Right atrium auricular region (tissue), 2 donors: ENCODE measurements at regions not wholly inside any gene's neighbourhood (a gene's known extent, or its start where the extent isn't known, plus 50 kb on each side); places are given as distances from the start of the nearest gene placed in this dataset.

Source experiments
- DNase-seq: peaks from one replicate; pipeline ENCODE4 v3.0.0-alpha.2; 2019; ENCODE audit warnings: low spot score
- H3K27ac ChIP-seq, 2 donors: fragments of 200-600 bp; sonication (generic); 1 replicate in 1 of 2; 2 replicates in 1 of 2; pipeline ENCODE4 v1.5.1; 2016 to 2019
- H3K27me3 ChIP-seq, 2 donors: fragments of 200-600 bp; sonication (generic); one replicate each; pipeline versions ENCODE4 v1.5.1 to v1.6.0; 2017 to 2019
- H3K36me3 ChIP-seq: fragments of 200-600 bp; sonication (generic); one replicate; pipeline ENCODE4 v1.5.1; 2016
- H3K4me1 ChIP-seq, 2 donors: fragments of 200-600 bp; sonication (generic); one replicate each; pipeline versions ENCODE4 v1.5.1 to v1.6.0; 2017 to 2019
- H3K4me3 ChIP-seq, 2 donors: fragments of 200-600 bp; sonication (generic); 1 replicate in 1 of 2; 2 replicates in 1 of 2; pipeline ENCODE4 v1.5.1; 2017 to 2019; ENCODE audit warnings: mild to moderate bottlenecking in 1 of 2, moderate library complexity in 1 of 2
- H3K9me3 ChIP-seq, 2 donors: fragments of 200-600 bp; sonication (generic); one replicate each; pipeline ENCODE4 v1.5.1; 2019
- CTCF ChIP-seq, 2 donors: fragments of 200-600 bp; sonication (generic); IDR thresholded peaks; one replicate each; pipeline ENCODE4 v1.5.1; 2019; ENCODE audit warnings: antibody characterized with exemption in 2 of 2

GRCh38 chr1:101107496-101108110, 82.0 kb upstream of the DPH5 start:
- DNase-seq = no peak
- no peak for TF ChIP-seq CTCF (IDR thresholded peaks at IDR 0.05)
- Histone ChIP-seq H3K27me3 (no peaks in the 10 kb centered on the region), H3K4me3 (no peak overlapping the region), H3K9me3 (no peaks in the 10 kb centered on the region), H3K27ac (peak overlapping the region in 1 of 2 donors; percentile 60), H3K4me1 (peaks cover 0 to 33% of the 10 kb centered on the region in 2 donors), H3K36me3 (no peaks in the 10 kb centered on the region)

- Histone ChIP-seq H3K4me3 (no peak overlapping the region), H3K27ac (peak overlapping the region in 1 of 2 donors; percentile 38), H3K4me1 (peaks cover 0 to 26% of the 10 kb centered on the region in 2 donors), H3K36me3 (no peaks in the 10 kb centered on the region), H3K27me3 (no peaks in the 10 kb centered on the region), H3K9me3 (no peaks in the 10 kb centered on the region)
- DNase-seq = no peak
- TF ChIP-seq CTCF (IDR thresholded peaks at IDR 0.05) = no peak
Observed at GRCh38 chr1:101105877-101106276, 80.3 kb upstream of the DPH5 start.

- no peak overlapping the region for H3K4me3 ChIP-seq
Observed at GRCh38 chr1:101102426-101103156, 77.0 kb upstream of the DPH5 start.

GRCh38 chr1:101101360-101101759, 75.8 kb upstream of the DPH5 start:
- peaks cover 0 to 9% of the 10 kb centered on the region in 2 donors for H3K4me1 ChIP-seq
- no peaks in the 10 kb centered on the region for H3K9me3 ChIP-seq
- TF ChIP-seq CTCF (IDR thresholded peaks at IDR 0.05) = no peak
- no peaks in the 10 kb centered on the region for H3K36me3 ChIP-seq
- DNase-seq = no peak
- no peak overlapping the region for H3K27ac ChIP-seq
- H3K27me3 ChIP-seq = no peaks in the 10 kb centered on the region
- no peak overlapping the region for H3K4me3 ChIP-seq

More at GRCh38 chr1:101102426-101103156, 77.0 kb upstream of the DPH5 start:
- no peaks in the 10 kb centered on the region for H3K9me3 ChIP-seq
- H3K27me3 ChIP-seq = no peaks in the 10 kb centered on the region
- TF ChIP-seq CTCF (IDR thresholded peaks at IDR 0.05) = no peak
- no peak for DNase-seq
- no peak overlapping the region for H3K27ac ChIP-seq
- no peaks in the 10 kb centered on the region for H3K36me3 ChIP-seq
- H3K4me1 ChIP-seq = peaks cover 0 to 18% of the 10 kb centered on the region in 2 donors

- DNase-seq = no peak
- Histone ChIP-seq H3K4me3 (no peak overlapping the region), H3K27me3 (no peaks in the 10 kb centered on the region), H3K9me3 (no peaks in the 10 kb centered on the region), H3K36me3 (no peaks in the 10 kb centered on the region), H3K4me1 (peaks cover 0 to 9% of the 10 kb centered on the region in 2 donors), H3K27ac (no peak overlapping the region)
- no peak for TF ChIP-seq CTCF (IDR thresholded peaks at IDR 0.05)
Observed at GRCh38 chr1:101100674-101101073, 75.1 kb upstream of the DPH5 start.
